ENCODE measurements at regions not wholly inside any gene's neighbourhood (a gene's known extent, or its start where the extent isn't known, plus 50 kb on each side); places are given as distances from the start of the nearest gene placed in this dataset.
"Not testable (repeated sequence)": the region's sequence is repeated elsewhere in the genome, so short reads cannot be mapped to it uniquely, and the experiment has no call there.

GRCh38 chr3:79957066-79957465, 189.3 kb upstream of the ROBO1 start:
- H3K4me3 ChIP-seq (replicated peaks; ENCODE audit: low read depth, low read length), result no peak overlapping the region
- TF ChIP-seq CTCF (IDR thresholded peaks at IDR 0.05; ENCODE audit: low read depth, low read length, missing control alignments), result no peak
- DNase-seq (ENCODE audit: extremely low read depth, low read depth), result no peak

- no peak for TF ChIP-seq CTCF (IDR thresholded peaks at IDR 0.05; ENCODE audit: low read depth, low read length, missing control alignments)
- H3K4me3 ChIP-seq (replicated peaks; ENCODE audit: low read depth, low read length), result no peak overlapping the region
- DNase-seq (ENCODE audit: extremely low read depth, low read depth), result no peak
Measured at GRCh38 chr3:79954756-79955155, 187.0 kb upstream of the ROBO1 start.

GRCh38 chr3:79953591-79954101, 185.8 kb upstream of the ROBO1 start:
- DNase-seq (ENCODE audit: extremely low read depth, low read depth), result no peak
- TF ChIP-seq CTCF (IDR thresholded peaks at IDR 0.05; ENCODE audit: low read depth, low read length, missing control alignments), result no peak
- no peak overlapping the region for H3K4me3 ChIP-seq (replicated peaks; ENCODE audit: low read depth, low read length)

- H3K4me3 ChIP-seq (replicated peaks; ENCODE audit: low read depth, low read length); DNase-seq (ENCODE audit: extremely low read depth, low read depth): not testable (repeated sequence)
Measured at GRCh38 chr3:79951426-79951825, 183.6 kb upstream of the ROBO1 start.

GRCh38 chr3:79947957-79948356, 180.2 kb upstream of the ROBO1 start:
- DNase-seq (ENCODE audit: extremely low read depth, low read depth), result no peak
- TF ChIP-seq CTCF (IDR thresholded peaks at IDR 0.05; ENCODE audit: low read depth, low read length, missing control alignments), result no peak
- H3K4me3 ChIP-seq (replicated peaks; ENCODE audit: low read depth, low read length), result no peak overlapping the region

- DNase-seq (ENCODE audit: extremely low read depth, low read depth), result no peak
- no peak overlapping the region for H3K4me3 ChIP-seq (replicated peaks; ENCODE audit: low read depth, low read length)
- TF ChIP-seq CTCF (IDR thresholded peaks at IDR 0.05; ENCODE audit: low read depth, low read length, missing control alignments), result no peak
Measured at GRCh38 chr3:79947469-79947868, 179.7 kb upstream of the ROBO1 start.

- H3K4me3 ChIP-seq (replicated peaks; ENCODE audit: low read depth, low read length), result no peak overlapping the region
- DNase-seq (ENCODE audit: extremely low read depth, low read depth), result no peak
- TF ChIP-seq CTCF (IDR thresholded peaks at IDR 0.05; ENCODE audit: low read depth, low read length, missing control alignments), result no peak
Measured at GRCh38 chr3:79937567-79937966, 169.8 kb upstream of the ROBO1 start.
